ENCODE measurements at regions not wholly inside any gene's neighbourhood (a gene's known extent, or its start where the extent isn't known, plus 50 kb on each side); places are given as distances from the start of the nearest gene placed in this dataset.

DNA sequence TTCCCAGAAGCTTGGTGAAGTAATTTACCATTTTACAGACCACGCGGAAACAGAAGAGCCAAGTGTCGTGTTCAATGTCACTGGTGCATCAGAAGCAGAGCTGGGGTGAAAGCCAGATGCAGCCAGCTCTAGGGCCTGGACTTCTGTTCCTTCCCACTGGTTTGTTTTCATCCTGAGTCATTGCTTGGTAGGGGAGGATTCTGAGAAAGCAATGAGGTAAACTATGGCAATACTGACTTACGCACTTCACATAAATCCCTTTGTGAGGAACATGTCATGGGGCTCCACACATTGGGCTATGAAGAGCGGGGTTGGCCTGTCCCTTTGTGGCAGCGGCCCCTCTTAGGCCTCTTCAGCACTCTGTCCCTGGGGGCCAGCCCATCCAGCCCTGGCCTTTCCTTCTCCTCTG is 52.4 kb upstream of the RBFOX2 start:
- TF ChIP-seq, protein P1, sequence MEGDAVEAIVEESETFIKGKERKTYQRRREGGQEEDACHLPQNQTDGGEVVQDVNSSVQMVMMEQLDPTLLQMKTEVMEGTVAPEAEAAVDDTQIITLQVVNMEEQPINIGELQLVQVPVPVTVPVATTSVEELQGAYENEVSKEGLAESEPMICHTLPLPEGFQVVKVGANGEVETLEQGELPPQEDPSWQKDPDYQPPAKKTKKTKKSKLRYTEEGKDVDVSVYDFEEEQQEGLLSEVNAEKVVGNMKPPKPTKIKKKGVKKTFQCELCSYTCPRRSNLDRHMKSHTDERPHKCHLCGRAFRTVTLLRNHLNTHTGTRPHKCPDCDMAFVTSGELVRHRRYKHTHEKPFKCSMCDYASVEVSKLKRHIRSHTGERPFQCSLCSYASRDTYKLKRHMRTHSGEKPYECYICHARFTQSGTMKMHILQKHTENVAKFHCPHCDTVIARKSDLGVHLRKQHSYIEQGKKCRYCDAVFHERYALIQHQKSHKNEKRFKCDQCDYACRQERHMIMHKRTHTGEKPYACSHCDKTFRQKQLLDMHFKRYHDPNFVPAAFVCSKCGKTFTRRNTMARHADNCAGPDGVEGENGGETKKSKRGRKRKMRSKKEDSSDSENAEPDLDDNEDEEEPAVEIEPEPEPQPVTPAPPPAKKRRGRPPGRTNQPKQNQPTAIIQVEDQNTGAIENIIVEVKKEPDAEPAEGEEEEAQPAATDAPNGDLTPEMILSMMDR (IDR thresholded peaks at IDR 0.05): no peak
- TF ChIP-seq POLR2A (IDR thresholded peaks at IDR 0.05): no peak

Data from heart left ventricle (tissue), 13 donors.